Panc1 (cell line): ENCODE measurements at regions not wholly inside any gene's neighbourhood (a gene's known extent, or its start where the extent isn't known, plus 50 kb on each side); places are given as distances from the start of the nearest gene placed in this dataset.

Experiments used
- ATAC-seq: fragments of 200-7000 bp; cut with Tn5 transposase; 2 replicates; pipeline ENCODE4 v1.9.1; 2020; ENCODE audit warnings: mild to moderate bottlenecking, moderate library complexity
- BruUV-seq: library from RNA; stranded (reverse); fragments of 400-500 nt; replicated peaks from 2 replicates; lab custom pipeline; 2021; lab: Mats Ljungman, UMichigan
- CTCF ChIA-PET: fragments of 300-600 bp; sonication (Branson Sonifier 250); formaldehyde crosslinking; loops from one replicate; lab custom pipeline; 2022; ENCODE audit warnings: antibody characterized with exemption; lab: Charles Lee
- POLR2A ChIA-PET: fragments of 300-600 bp; sonication (Branson Sonifier 250); formaldehyde crosslinking; loops from one replicate; lab custom pipeline; 2022; ENCODE audit warnings: antibody characterized with exemption; lab: Charles Lee
- DNase-seq: peaks from one replicate; pipeline ENCODE4 v3.0.0-alpha.2; 2010; ENCODE audit warnings: low read depth, low spot score
- H3K27ac ChIP-seq: 2 replicates; pipeline ENCODE4 v1.5.1; 2011; ENCODE audit warnings: mild to moderate bottlenecking, low read length, inconsistent platforms
- H3K27me3 ChIP-seq: fragments of 200-500 bp; sonication (Bioruptor generic); 2 replicates; pipeline ENCODE4 v1.6.0; 2014; ENCODE audit warnings: low read length, inconsistent platforms; ENCODE audit not compliant: control insufficient read depth, insufficient read depth
- H3K36me3 ChIP-seq: fragments of 200-500 bp; sonication (Bioruptor generic); 2 replicates; pipeline ENCODE4 v1.5.1; 2014; ENCODE audit warnings: inconsistent platforms, mild to moderate bottlenecking, low read length, moderate library complexity; ENCODE audit not compliant: control insufficient read depth, insufficient read depth
- H3K4me1 ChIP-seq: 2 replicates; pipeline ENCODE4 v1.5.1; 2011; ENCODE audit warnings: inconsistent platforms, mild to moderate bottlenecking, low read length, moderate library complexity; ENCODE audit not compliant: control insufficient read depth, insufficient read depth
- H3K4me3 ChIP-seq, 2 experiments: 2 replicates each; pipeline ENCODE4 v1.5.1; 2011 to 2012; ENCODE audit warnings: low read depth in 2 of 2, low read length in 2 of 2, mild to moderate bottlenecking in 2 of 2, inconsistent platforms in 1 of 2, moderate library complexity in 1 of 2
- H3K9me3 ChIP-seq: fragments of 200-500 bp; sonication (Bioruptor generic); 2 replicates; pipeline ENCODE4 v1.5.1; 2014; ENCODE audit warnings: low read depth, mild to moderate bottlenecking, inconsistent platforms, low read length, moderate library complexity; ENCODE audit not compliant: control insufficient read depth, insufficient read depth
- POLR2AphosphoS5 ChIP-seq: IDR thresholded peaks from 2 replicates; pipeline ENCODE4 v1.6.1; 2012; ENCODE audit warnings: mild to moderate bottlenecking, low read depth, low read length, moderate library complexity
- SIN3A ChIP-seq: IDR thresholded peaks from 2 replicates; pipeline ENCODE4 v1.6.1; 2012; ENCODE audit warnings: low read depth, mild to moderate bottlenecking, low read length, moderate library complexity, borderline replicate concordance; ENCODE audit not compliant: insufficient read depth
- TCF7L2 ChIP-seq: IDR thresholded peaks from 2 replicates; pipeline ENCODE4 v1.6.1; 2011; ENCODE audit warnings: mild to moderate bottlenecking, low read depth, low read length, inconsistent platforms
- in situ Hi-C: cut with HindIII; loops from 2 replicates; pipeline ENCODE4 v1.10.0; 2016; ENCODE audit warnings: low sequenced_read_pairs, low pct_unique_long_range_greater_than_20kb
- intact Hi-C: fragments of 100-400 bp; cut with micrococcal nuclease; formaldehyde crosslinking; loops from one replicate; pipeline ENCODE4 v1.10.0; 2022; ENCODE audit not compliant: unreplicated experiment
- TF ChIP-seq, protein P1 (sequence below), 2 experiments: IDR thresholded peaks; 2 replicates each; pipeline ENCODE4 v1.6.1; 2011 to 2012; ENCODE audit warnings: low read depth in 2 of 2, control low read depth in 1 of 2, low read length in 1 of 2, mild to moderate bottlenecking in 1 of 2, moderate library complexity in 1 of 2; ENCODE audit not compliant: insufficient read depth in 1 of 2
- TF ChIP-seq, protein P2 (sequence below): fragments of 450-650 bp; IDR thresholded peaks from 2 replicates; pipeline ENCODE4 v1.5.1; 2017; ENCODE audit warnings: mild to moderate bottlenecking

DNA sequence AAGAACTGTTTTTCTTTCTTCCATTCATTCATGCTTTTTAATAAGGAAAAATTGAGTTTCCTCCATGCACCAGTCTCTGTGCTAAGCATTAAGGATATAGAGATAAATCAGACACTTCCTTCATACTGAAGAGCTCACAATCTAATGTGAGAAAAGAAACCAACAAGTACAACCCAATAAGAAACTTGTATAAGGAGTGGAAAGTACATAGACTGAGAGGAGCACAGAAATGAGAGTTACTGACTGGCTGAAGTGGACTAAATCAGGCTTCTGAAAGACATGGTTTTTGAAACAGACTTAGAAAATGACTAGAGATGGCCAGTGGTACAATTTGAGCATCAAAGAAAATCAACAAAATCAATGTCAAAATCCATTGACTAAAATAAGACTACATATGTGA is 524.4 kb downstream of the PLPP3 start:
- intact Hi-C loops (no loop called here), in situ Hi-C loops (no loop called here)
- Histone ChIP-seq H3K4me3 (no peak overlapping the region), H3K9me3 (no peaks in the 10 kb centered on the region), H3K4me1 (no peaks in the 10 kb centered on the region), H3K27me3 (no peaks in the 10 kb centered on the region), H3K27ac (no peak overlapping the region), H3K36me3 (no peaks in the 10 kb centered on the region)
- ATAC-seq (no peak), DNase-seq (no peak)
- ChIA-PET CTCF (no interaction called here), POLR2A (no interaction called here)
- TF ChIP-seq, protein P1, sequence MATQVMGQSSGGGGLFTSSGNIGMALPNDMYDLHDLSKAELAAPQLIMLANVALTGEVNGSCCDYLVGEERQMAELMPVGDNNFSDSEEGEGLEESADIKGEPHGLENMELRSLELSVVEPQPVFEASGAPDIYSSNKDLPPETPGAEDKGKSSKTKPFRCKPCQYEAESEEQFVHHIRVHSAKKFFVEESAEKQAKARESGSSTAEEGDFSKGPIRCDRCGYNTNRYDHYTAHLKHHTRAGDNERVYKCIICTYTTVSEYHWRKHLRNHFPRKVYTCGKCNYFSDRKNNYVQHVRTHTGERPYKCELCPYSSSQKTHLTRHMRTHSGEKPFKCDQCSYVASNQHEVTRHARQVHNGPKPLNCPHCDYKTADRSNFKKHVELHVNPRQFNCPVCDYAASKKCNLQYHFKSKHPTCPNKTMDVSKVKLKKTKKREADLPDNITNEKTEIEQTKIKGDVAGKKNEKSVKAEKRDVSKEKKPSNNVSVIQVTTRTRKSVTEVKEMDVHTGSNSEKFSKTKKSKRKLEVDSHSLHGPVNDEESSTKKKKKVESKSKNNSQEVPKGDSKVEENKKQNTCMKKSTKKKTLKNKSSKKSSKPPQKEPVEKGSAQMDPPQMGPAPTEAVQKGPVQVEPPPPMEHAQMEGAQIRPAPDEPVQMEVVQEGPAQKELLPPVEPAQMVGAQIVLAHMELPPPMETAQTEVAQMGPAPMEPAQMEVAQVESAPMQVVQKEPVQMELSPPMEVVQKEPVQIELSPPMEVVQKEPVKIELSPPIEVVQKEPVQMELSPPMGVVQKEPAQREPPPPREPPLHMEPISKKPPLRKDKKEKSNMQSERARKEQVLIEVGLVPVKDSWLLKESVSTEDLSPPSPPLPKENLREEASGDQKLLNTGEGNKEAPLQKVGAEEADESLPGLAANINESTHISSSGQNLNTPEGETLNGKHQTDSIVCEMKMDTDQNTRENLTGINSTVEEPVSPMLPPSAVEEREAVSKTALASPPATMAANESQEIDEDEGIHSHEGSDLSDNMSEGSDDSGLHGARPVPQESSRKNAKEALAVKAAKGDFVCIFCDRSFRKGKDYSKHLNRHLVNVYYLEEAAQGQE (IDR thresholded peaks at IDR 0.05; ENCODE audit: insufficient read depth in 1 of 2, low read depth in 2 of 2, low read length in 1 of 2) = no peak
- BruUV-seq = no TSS peak

DNA sequence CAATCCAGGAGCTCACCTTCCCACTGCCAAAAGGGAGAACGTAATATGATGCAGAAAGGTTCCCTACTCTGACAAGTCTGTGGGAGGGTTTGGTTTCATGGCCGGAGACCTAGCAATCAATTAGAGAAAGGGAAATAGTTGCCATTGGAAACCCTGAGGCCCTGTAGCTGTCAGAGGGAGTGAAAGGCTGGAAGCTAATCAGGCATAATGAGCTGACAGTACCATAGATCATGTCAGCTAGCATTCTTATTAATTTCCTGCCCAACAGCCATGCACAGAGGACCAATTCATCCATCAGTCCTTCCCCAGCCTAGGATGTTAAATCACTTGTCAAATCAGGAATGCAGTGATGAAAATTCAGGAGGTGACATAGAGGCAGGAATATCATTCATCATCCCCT is 527.3 kb downstream of the PLPP3 start:
- Histone ChIP-seq H3K27ac (no peak overlapping the region), H3K27me3 (no peaks in the 10 kb centered on the region), H3K36me3 (no peaks in the 10 kb centered on the region), H3K4me1 (no peaks in the 10 kb centered on the region), H3K9me3 (no peaks in the 10 kb centered on the region), H3K4me3 (no peak overlapping the region)
- CTCF ChIA-PET = no interaction called here
- TF ChIP-seq, protein P2, sequence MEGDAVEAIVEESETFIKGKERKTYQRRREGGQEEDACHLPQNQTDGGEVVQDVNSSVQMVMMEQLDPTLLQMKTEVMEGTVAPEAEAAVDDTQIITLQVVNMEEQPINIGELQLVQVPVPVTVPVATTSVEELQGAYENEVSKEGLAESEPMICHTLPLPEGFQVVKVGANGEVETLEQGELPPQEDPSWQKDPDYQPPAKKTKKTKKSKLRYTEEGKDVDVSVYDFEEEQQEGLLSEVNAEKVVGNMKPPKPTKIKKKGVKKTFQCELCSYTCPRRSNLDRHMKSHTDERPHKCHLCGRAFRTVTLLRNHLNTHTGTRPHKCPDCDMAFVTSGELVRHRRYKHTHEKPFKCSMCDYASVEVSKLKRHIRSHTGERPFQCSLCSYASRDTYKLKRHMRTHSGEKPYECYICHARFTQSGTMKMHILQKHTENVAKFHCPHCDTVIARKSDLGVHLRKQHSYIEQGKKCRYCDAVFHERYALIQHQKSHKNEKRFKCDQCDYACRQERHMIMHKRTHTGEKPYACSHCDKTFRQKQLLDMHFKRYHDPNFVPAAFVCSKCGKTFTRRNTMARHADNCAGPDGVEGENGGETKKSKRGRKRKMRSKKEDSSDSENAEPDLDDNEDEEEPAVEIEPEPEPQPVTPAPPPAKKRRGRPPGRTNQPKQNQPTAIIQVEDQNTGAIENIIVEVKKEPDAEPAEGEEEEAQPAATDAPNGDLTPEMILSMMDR = no peak
- TF ChIP-seq, protein P1 (IDR thresholded peaks at IDR 0.05; ENCODE audit: insufficient read depth in 1 of 2, low read depth in 2 of 2, low read length in 1 of 2) = no peak
- TF ChIP-seq TCF7L2 (no peak), POLR2AphosphoS5 (no peak), SIN3A (no peak)
- in situ Hi-C loops = no loop called here
- ATAC-seq (no peak), DNase-seq (no peak)
- intact Hi-C loops = no loop called here
- BruUV-seq = no TSS peak
- POLR2A ChIA-PET = no interaction called here
